ENCODE measurements at regions not wholly inside any gene's neighbourhood (a gene's known extent, or its start where the extent isn't known, plus 50 kb on each side); places are given as distances from the start of the nearest gene placed in this dataset.

- no peak overlapping the region for H3K27ac ChIP-seq
- intact Hi-C loops (cut with DNase I) = no loop called here
These were observed 378.6 kb upstream of the KLF4 start for GRCh38 chr9:107868186-107868585.

GRCh38 chr9:107867738-107868137 is 378.2 kb upstream of the KLF4 start:
- Histone ChIP-seq H3K27ac (no peak overlapping the region), H3K9ac (ENCODE audit: low read depth in 2 of 2, low read length in 2 of 2) (no peak overlapping the region), H3K27me3 (no peaks in the 10 kb centered on the region), H3K4me3 (no peak overlapping the region), H3K4me1 (no peaks in the 10 kb centered on the region), H3K9me3 (no peaks in the 10 kb centered on the region), H3K36me3 (no peaks in the 10 kb centered on the region)
- TF ChIP-seq, protein P1, sequence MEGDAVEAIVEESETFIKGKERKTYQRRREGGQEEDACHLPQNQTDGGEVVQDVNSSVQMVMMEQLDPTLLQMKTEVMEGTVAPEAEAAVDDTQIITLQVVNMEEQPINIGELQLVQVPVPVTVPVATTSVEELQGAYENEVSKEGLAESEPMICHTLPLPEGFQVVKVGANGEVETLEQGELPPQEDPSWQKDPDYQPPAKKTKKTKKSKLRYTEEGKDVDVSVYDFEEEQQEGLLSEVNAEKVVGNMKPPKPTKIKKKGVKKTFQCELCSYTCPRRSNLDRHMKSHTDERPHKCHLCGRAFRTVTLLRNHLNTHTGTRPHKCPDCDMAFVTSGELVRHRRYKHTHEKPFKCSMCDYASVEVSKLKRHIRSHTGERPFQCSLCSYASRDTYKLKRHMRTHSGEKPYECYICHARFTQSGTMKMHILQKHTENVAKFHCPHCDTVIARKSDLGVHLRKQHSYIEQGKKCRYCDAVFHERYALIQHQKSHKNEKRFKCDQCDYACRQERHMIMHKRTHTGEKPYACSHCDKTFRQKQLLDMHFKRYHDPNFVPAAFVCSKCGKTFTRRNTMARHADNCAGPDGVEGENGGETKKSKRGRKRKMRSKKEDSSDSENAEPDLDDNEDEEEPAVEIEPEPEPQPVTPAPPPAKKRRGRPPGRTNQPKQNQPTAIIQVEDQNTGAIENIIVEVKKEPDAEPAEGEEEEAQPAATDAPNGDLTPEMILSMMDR (IDR thresholded peaks at IDR 0.05) = no peak
- DNase-seq = no peak
- intact Hi-C loops (cut with DNase I) = no loop called here

More at GRCh38 chr9:107868186-107868585, 378.6 kb upstream of the KLF4 start:
- Histone ChIP-seq H3K27me3 (no peaks in the 10 kb centered on the region), H3K4me3 (no peak overlapping the region), H3K9ac (ENCODE audit: low read depth in 2 of 2, low read length in 2 of 2) (no peak overlapping the region), H3K9me3 (no peaks in the 10 kb centered on the region), H3K4me1 (no peaks in the 10 kb centered on the region), H3K36me3 (no peaks in the 10 kb centered on the region)
- TF ChIP-seq, protein P1 (IDR thresholded peaks at IDR 0.05) = no peak
- no peak for DNase-seq

GRCh38 chr9:107866711-107867311 is 377.2 kb upstream of the KLF4 start:
- Histone ChIP-seq H3K9me3 (no peaks in the 10 kb centered on the region), H3K9ac (ENCODE audit: low read depth in 2 of 2, low read length in 2 of 2) (no peak overlapping the region), H3K36me3 (no peaks in the 10 kb centered on the region), H3K4me3 (no peak overlapping the region), H3K27ac (no peak overlapping the region), H3K4me1 (no peaks in the 10 kb centered on the region), H3K27me3 (no peaks in the 10 kb centered on the region)
- intact Hi-C loops (cut with DNase I) = no loop called here
- DNase-seq = no peak
- TF ChIP-seq, protein P1 (IDR thresholded peaks at IDR 0.05) = no peak

GRCh38 chr9:107863396-107863795 is 373.8 kb upstream of the KLF4 start:
- no peaks in the 10 kb centered on the region for H3K27me3 ChIP-seq
- H3K9ac ChIP-seq (ENCODE audit: low read depth in 2 of 2, low read length in 2 of 2) = no peak overlapping the region
- H3K27ac ChIP-seq = no peak overlapping the region
- no peaks in the 10 kb centered on the region for H3K36me3 ChIP-seq
- intact Hi-C loops (cut with DNase I) = no loop called here
- TF ChIP-seq, protein P1 (IDR thresholded peaks at IDR 0.05) = no peak
- no peak for DNase-seq
- no peak overlapping the region for H3K4me3 ChIP-seq
- H3K9me3 ChIP-seq = no peaks in the 10 kb centered on the region
- H3K4me1 ChIP-seq = no peaks in the 10 kb centered on the region

DNA sequence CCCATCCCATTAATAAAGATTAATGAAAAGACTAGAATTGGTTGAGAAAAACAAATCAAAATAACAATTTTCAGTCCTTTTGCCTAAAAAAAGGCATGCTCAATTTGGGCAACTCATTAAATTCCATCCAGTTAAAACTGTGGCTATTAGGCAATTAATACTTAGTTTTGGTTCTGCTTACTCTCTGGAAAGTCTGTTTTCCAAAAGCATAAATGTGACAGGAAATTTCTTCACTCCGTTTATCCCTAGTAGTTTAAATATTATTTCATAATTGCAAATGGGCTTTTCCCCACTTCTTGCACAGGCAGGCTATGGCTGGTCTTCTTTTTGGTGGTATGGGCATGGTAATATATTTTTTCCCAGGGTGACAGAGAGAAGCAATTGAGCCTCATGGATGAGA is 373.3 kb upstream of the KLF4 start:
- Histone ChIP-seq H3K36me3 (no peaks in the 10 kb centered on the region), H3K27ac (no peak overlapping the region), H3K9ac (ENCODE audit: low read depth in 2 of 2, low read length in 2 of 2) (no peak overlapping the region), H3K27me3 (no peaks in the 10 kb centered on the region), H3K4me3 (no peak overlapping the region), H3K9me3 (no peaks in the 10 kb centered on the region), H3K4me1 (no peaks in the 10 kb centered on the region)
- DNase-seq = no peak
- intact Hi-C loops (cut with DNase I) = no loop called here
- TF ChIP-seq, protein P1 (IDR thresholded peaks at IDR 0.05) = no peak
